ENCODE measurements at regions not wholly inside any gene's neighbourhood (a gene's known extent, or its start where the extent isn't known, plus 50 kb on each side); places are given as distances from the start of the nearest gene placed in this dataset.

- no peak for TF ChIP-seq HMGXB4 (CRISPR knock-in tag; IDR thresholded peaks at IDR 0.05)
- no peak for TF ChIP-seq AFF4 (CRISPR knock-in tag; IDR thresholded peaks at IDR 0.05; ENCODE audit: borderline replicate concordance)
- TF ChIP-seq E2F5 (CRISPR knock-in tag; IDR thresholded peaks at IDR 0.05) = no peak
- TF ChIP-seq GRHL2 (CRISPR knock-in tag; IDR thresholded peaks at IDR 0.05; ENCODE audit: insufficient replicate concordance, severe bottlenecking) = no peak
- no peak for TF ChIP-seq ZBTB43 (CRISPR knock-in tag; IDR thresholded peaks at IDR 0.05)
- no peak overlapping the region for H3K4me3 Mint-ChIP-seq
- POLR2A ChIA-PET = interaction anchor here (0.6 kb wide), 1 partner anchor 101 kb away, joined by 3 read pairs; no protein-coding TSS in a partner anchor
- DNase-seq (ENCODE audit: low spot score) (no peak), ATAC-seq (no peak)
- H3K9me3 Mint-ChIP-seq = no peaks in the 10 kb centered on the region
- no peaks in the 10 kb centered on the region for H3K36me3 Mint-ChIP-seq
- no peaks in the 10 kb centered on the region for H3K27me3 Mint-ChIP-seq (ENCODE audit: low read depth)
- no peaks in the 10 kb centered on the region for H3K4me1 Mint-ChIP-seq
- no peak overlapping the region for H3K27ac Mint-ChIP-seq
- CTCF ChIA-PET = interaction anchor here (0.9 kb wide), 1 partner anchor 172 kb away, joined by 3 read pairs; no protein-coding TSS in a partner anchor
These were observed 66.1 kb upstream of the SIAH1 start for GRCh38 chr16:48451323-48451722.

GRCh38 chr16:48450367-48450766 is 65.2 kb upstream of the SIAH1 start:
- TF ChIP-seq CTCF (IDR thresholded peaks at IDR 0.05) (no peak), JUN (CRISPR knock-in tag; IDR thresholded peaks at IDR 0.05) (no peak), ZNF416 (CRISPR knock-in tag; IDR thresholded peaks at IDR 0.05) (no peak), ZBTB21 (CRISPR knock-in tag; IDR thresholded peaks at IDR 0.05; ENCODE audit: borderline replicate concordance) (no peak), NFE2L1 (CRISPR knock-in tag; IDR thresholded peaks at IDR 0.05) (no peak), GTF2I (CRISPR knock-in tag; conservative IDR thresholded peaks at IDR 0.05) (no peak), AFF4 (CRISPR knock-in tag; IDR thresholded peaks at IDR 0.05; ENCODE audit: borderline replicate concordance) (no peak), ETV6 (CRISPR knock-in tag; IDR thresholded peaks at IDR 0.05) (no peak), ZNF263 (CRISPR knock-in tag; IDR thresholded peaks at IDR 0.05; ENCODE audit: low read depth) (no peak), NFATC4 (CRISPR knock-in tag; IDR thresholded peaks at IDR 0.05) (no peak), MLX (CRISPR knock-in tag; IDR thresholded peaks at IDR 0.05) (no peak), MYBL2 (CRISPR knock-in tag; IDR thresholded peaks at IDR 0.05) (no peak), TEAD4 (CRISPR knock-in tag; IDR thresholded peaks at IDR 0.05) (no peak), AR (CRISPR knock-in tag; IDR thresholded peaks at IDR 0.05) (no peak)
- no peaks in the 10 kb centered on the region for H3K36me3 Mint-ChIP-seq
- no peaks in the 10 kb centered on the region for H3K4me1 Mint-ChIP-seq
- ATAC-seq = no peak
- no peaks in the 10 kb centered on the region for H3K27me3 Mint-ChIP-seq (ENCODE audit: low read depth)
- CTCF ChIA-PET = no interaction called here
- H3K4me3 Mint-ChIP-seq = no peak overlapping the region
- no peaks in the 10 kb centered on the region for H3K9me3 Mint-ChIP-seq
- no peak overlapping the region for H3K27ac Mint-ChIP-seq
- POLR2A ChIA-PET = no interaction called here
- DNase-seq (ENCODE audit: low spot score) = no peak
